Sigmoid colon (tissue), 6 donors: ENCODE measurements at regions not wholly inside any gene's neighbourhood (a gene's known extent, or its start where the extent isn't known, plus 50 kb on each side); places are given as distances from the start of the nearest gene placed in this dataset.

Experiments used
- DNase-seq: peaks from one replicate; pipeline ENCODE4 v3.0.0-alpha.2; 2019
- H3K27ac ChIP-seq, 4 donors: fragments of 200-600 bp; sonication (generic); one replicate each; pipeline ENCODE4 v1.5.1; 2016 to 2019; ENCODE audit warnings: mild to moderate bottlenecking in 1 of 4
- H3K27me3 ChIP-seq, 3 donors: fragments of 200-600 bp; sonication (generic); one replicate each; pipeline ENCODE4 v1.5.1; 2019; ENCODE audit warnings: mild to moderate bottlenecking in 1 of 3
- H3K36me3 ChIP-seq, 4 donors: fragments of 200-600 bp; sonication (generic); one replicate each; pipeline ENCODE4 v1.5.1; 2016 to 2019
- H3K4me1 ChIP-seq, 4 donors: fragments of 200-600 bp; sonication (generic); one replicate each; pipeline ENCODE4 v1.5.1; 2017 to 2019
- H3K4me3 ChIP-seq, 4 donors: fragments of 200-600 bp; sonication (generic); one replicate each; pipeline ENCODE4 v1.5.1; 2017 to 2019; ENCODE audit warnings: mild to moderate bottlenecking in 2 of 4, moderate library complexity in 1 of 4
- H3K9me3 ChIP-seq, 4 donors: fragments of 200-600 bp in 3 of 4; sonication (generic) in 3 of 4; one replicate each; pipeline versions ENCODE4 v1.5.1 to v1.6.1; 2013 to 2019
- EP300 ChIP-seq, 4 donors: sonication (generic); formaldehyde crosslinking; IDR thresholded peaks; one replicate each; pipeline ENCODE4 v1.6.1; 2017; ENCODE audit warnings: antibody characterized with exemption in 4 of 4
- POLR2A ChIP-seq, 2 donors: fragments of 450-650 bp; IDR thresholded peaks; one replicate each; pipeline ENCODE4 v1.6.1; 2016; ENCODE audit warnings: antibody characterized with exemption in 2 of 2, mild to moderate bottlenecking in 2 of 2, moderate library complexity in 2 of 2
- POLR2AphosphoS5 ChIP-seq, 4 donors: sonication (generic); formaldehyde crosslinking; IDR thresholded peaks; one replicate each; pipeline ENCODE4 v1.6.1; 2017; ENCODE audit warnings: antibody characterized with exemption in 4 of 4
- WGBS, 2 donors: extraction: QIAGEN DNeasy Blood & Tissue Kit; methylation state at CpG; one replicate each; pipeline ENCODE4 v1.1.7; 2013; 5-methylcytosine and 5-hydroxymethylcytosine counted together
- intact Hi-C: fragments of 100-400 bp; cut with DNase I; formaldehyde crosslinking; loops from one replicate; pipeline ENCODE4 v1.15.1; 2023
- TF ChIP-seq, protein P1 (sequence below), 4 experiments: fragments of 450-650 bp in 3 of 4; fragments of 200-600 bp in 1 of 4; IDR thresholded peaks; one replicate each; pipeline ENCODE4 v1.5.1; 2016 to 2019; ENCODE audit warnings: antibody characterized with exemption in 4 of 4, mild to moderate bottlenecking in 3 of 4, moderate library complexity in 2 of 4
- donor health status: healthy with polysubstance abuse.
- donor health status: healthy.

- intact Hi-C loops = no loop called here
- no peak overlapping the region for H3K27ac ChIP-seq
- no peaks in the 10 kb centered on the region for H3K27me3 ChIP-seq
- no peak for DNase-seq
- H3K9me3 ChIP-seq = no peaks in the 10 kb centered on the region
- 86% methylated on average over 1 of the region's 1 CpG for WGBS, 2 donors
- no peak for TF ChIP-seq EP300 (IDR thresholded peaks at IDR 0.05)
- TF ChIP-seq, protein P1, sequence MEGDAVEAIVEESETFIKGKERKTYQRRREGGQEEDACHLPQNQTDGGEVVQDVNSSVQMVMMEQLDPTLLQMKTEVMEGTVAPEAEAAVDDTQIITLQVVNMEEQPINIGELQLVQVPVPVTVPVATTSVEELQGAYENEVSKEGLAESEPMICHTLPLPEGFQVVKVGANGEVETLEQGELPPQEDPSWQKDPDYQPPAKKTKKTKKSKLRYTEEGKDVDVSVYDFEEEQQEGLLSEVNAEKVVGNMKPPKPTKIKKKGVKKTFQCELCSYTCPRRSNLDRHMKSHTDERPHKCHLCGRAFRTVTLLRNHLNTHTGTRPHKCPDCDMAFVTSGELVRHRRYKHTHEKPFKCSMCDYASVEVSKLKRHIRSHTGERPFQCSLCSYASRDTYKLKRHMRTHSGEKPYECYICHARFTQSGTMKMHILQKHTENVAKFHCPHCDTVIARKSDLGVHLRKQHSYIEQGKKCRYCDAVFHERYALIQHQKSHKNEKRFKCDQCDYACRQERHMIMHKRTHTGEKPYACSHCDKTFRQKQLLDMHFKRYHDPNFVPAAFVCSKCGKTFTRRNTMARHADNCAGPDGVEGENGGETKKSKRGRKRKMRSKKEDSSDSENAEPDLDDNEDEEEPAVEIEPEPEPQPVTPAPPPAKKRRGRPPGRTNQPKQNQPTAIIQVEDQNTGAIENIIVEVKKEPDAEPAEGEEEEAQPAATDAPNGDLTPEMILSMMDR (IDR thresholded peaks at IDR 0.05) = no peak
- TF ChIP-seq POLR2AphosphoS5 (IDR thresholded peaks at IDR 0.05) = no peak
- TF ChIP-seq POLR2A (IDR thresholded peaks at IDR 0.05) = no peak
- peaks cover 0 to 6% (median 0%) of the 10 kb centered on the region in 4 donors for H3K4me1 ChIP-seq
- no peak overlapping the region for H3K4me3 ChIP-seq
- H3K36me3 ChIP-seq = no peaks in the 10 kb centered on the region
Observed at GRCh38 chr2:19224486-19224885, 133.9 kb downstream of the OSR1 start.

- intact Hi-C loops = no loop called here
- WGBS, 2 donors = 79 to 84% methylated on average over 5 of the region's 5 CpGs
- no peak for TF ChIP-seq POLR2A (IDR thresholded peaks at IDR 0.05)
- TF ChIP-seq POLR2AphosphoS5 (IDR thresholded peaks at IDR 0.05) = no peak
- no peak for TF ChIP-seq EP300 (IDR thresholded peaks at IDR 0.05)
- TF ChIP-seq, protein P1 (IDR thresholded peaks at IDR 0.05) = no peak
- no peaks in the 10 kb centered on the region for H3K9me3 ChIP-seq
- no peak overlapping the region for H3K4me3 ChIP-seq
- DNase-seq = no peak
- H3K36me3 ChIP-seq = no peaks in the 10 kb centered on the region
- H3K27ac ChIP-seq = no peak overlapping the region
- no peaks in the 10 kb centered on the region for H3K27me3 ChIP-seq
- peaks cover 0 to 6% (median 0%) of the 10 kb centered on the region in 4 donors for H3K4me1 ChIP-seq
Observed at GRCh38 chr2:19224011-19224410, 134.4 kb downstream of the OSR1 start.

GRCh38 chr2:19219060-19219459 lies 139.4 kb downstream of the OSR1 start:
- intact Hi-C loops = no loop called here
- H3K27me3 ChIP-seq = no peaks in the 10 kb centered on the region
- WGBS, 2 donors = 74 to 86% methylated on average over 2 of the region's 2 CpGs
- H3K27ac ChIP-seq = no peak overlapping the region
- no peak overlapping the region for H3K4me3 ChIP-seq
- DNase-seq = no peak
- no peaks in the 10 kb centered on the region for H3K9me3 ChIP-seq
- H3K36me3 ChIP-seq = no peaks in the 10 kb centered on the region
- TF ChIP-seq POLR2A (IDR thresholded peaks at IDR 0.05) (no peak), POLR2AphosphoS5 (IDR thresholded peaks at IDR 0.05) (no peak), EP300 (IDR thresholded peaks at IDR 0.05) (no peak)
- TF ChIP-seq, protein P1 (IDR thresholded peaks at IDR 0.05) = no peak
- peaks cover 0 to 13% (median 4%) of the 10 kb centered on the region in 4 donors for H3K4me1 ChIP-seq

- DNase-seq = no peak
- Histone ChIP-seq H3K4me1 (peaks cover 0 to 13% (median 4%) of the 10 kb centered on the region in 4 donors), H3K9me3 (no peaks in the 10 kb centered on the region), H3K27me3 (no peaks in the 10 kb centered on the region), H3K36me3 (no peaks in the 10 kb centered on the region), H3K4me3 (no peak overlapping the region), H3K27ac (no peak overlapping the region)
- intact Hi-C loops = no loop called here
- TF ChIP-seq POLR2A (IDR thresholded peaks at IDR 0.05) (no peak), POLR2AphosphoS5 (IDR thresholded peaks at IDR 0.05) (no peak), EP300 (IDR thresholded peaks at IDR 0.05) (no peak)
- TF ChIP-seq, protein P1 (IDR thresholded peaks at IDR 0.05) = no peak
- WGBS, 2 donors = 82 to 93% methylated on average over 2 of the region's 2 CpGs
Observed at GRCh38 chr2:19218166-19218565, 140.3 kb downstream of the OSR1 start.
